ENCODE measurements at regions not wholly inside any gene's neighbourhood (a gene's known extent, or its start where the extent isn't known, plus 50 kb on each side); places are given as distances from the start of the nearest gene placed in this dataset.

DNA sequence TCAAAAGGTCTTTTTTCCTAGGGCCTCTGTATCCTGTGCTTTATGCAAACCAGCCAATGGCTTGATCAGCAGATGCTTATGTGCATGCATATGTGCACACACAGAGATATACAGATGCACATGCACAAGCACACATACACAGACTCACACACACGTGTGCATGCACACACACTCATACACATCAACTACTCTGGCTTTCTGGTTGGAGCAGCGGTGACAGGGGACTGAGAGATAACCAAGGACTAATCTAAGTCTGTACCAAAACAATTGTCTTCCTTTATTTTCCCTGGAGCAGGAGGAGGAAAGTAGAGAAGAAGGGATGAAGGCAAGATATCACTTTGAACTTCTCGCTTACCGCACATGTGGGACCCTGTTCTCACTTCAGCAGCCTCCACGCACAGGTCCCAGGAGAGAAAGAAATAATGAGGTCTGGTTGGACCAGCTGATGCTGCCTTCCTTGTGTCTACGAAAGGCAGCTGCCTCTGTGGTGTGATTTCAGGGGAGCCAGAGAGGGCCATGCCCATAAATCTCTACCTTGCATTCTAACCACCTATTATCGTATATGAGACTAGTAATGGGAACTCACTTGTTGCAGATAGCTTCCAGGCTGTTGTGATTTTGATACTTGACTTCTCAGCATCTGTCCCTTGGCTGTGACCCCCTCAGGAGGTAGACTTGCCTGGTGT, 338.0 kb downstream of the EN1 start:
- no peak for DNase-seq

DNA sequence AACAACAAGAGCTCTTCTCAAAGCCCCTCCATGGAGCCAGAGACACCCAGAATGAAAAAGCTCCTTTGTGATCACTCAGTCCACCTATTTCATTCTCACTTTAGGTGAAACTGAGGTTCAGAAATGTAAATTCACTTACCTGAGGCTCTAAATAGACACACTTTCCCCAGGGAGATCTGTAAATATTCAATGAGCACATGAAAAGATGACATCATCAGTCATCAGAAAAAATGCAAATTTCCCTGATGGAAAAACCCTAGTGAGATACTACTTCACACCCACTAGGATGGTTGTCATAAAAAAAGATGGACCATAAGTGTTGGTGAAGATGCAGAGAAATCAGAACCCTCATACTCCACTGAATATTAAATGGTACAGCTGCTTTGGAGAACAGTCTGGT, 339.2 kb downstream of the EN1 start:
- DNase-seq: no peak

DNA sequence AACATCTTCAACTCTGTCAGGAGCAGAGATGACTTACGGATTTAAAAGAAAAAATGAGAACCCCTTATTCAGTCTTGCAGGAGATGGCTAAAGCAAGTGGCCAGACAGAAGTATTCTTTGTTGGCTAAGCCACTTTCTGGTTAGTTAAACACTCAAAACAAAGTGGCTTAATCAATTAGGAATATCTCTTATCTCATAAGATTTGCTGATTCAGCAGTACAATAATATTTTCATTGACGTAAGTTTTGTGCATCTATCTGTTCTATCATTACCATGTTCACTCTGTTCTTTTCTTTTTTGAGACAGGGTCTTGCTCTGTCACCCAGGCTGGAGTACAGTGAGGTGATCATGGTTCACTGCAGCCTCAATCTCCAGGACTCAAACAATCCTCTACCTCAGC, 342.0 kb downstream of the EN1 start:
- no peak for DNase-seq

DNA sequence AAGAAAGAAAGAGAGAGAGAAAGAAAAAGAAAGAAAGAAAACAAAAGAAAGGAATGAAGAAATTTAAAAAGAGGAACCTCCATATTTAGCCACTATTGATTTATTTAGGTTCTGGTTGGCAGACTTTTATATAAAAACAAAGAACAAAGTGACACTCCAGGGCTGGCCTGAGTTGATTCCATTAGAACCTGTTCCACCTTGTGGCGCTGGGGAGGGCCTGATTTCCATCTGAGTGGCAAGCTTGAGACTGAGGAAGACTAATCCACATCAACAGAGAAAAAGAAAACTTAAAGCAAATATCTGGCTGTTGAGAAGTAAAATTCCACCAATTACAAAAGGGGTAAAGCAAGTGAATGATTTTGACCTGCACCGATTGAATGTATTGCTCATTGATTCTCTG, 345.3 kb downstream of the EN1 start:
- DNase-seq: no peak

GRCh38 chr2:118498943-118499342, 348.5 kb downstream of the EN1 start:
- DNase-seq: no peak

DNA sequence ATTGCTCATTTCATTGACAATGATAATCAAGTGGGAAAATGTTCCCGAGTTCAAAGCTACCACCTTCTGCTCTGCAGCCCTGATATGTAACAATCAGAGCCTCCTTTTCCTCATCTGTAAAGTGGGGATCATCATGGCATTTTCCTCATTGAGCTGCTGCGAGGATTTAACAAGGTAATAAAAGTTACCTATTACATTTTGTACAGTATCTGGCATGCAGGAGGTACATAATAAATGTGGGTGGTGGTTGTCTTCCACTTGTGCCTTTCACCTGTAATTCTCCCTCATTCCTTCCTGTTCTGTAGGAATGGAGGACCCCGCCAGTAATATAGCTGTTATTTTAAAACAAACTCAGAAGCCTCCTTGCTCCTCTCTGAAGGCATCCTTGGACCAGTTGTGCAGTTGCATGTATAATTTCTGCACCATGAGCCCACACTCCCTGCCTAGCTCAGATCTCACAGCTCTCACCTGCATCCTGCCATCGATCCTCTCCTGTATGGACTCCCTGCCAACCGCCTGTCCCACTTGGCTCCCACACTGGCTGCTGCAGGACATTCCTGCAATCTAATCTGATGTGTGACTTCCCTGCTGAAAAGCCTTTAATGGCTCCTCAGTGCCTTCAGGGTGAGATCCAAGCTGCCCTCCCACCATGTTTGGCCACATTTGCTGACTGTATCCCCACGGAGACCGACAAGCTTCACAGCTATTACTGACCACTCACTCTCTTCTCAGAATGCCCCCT, 350.4 kb downstream of the EN1 start:
- DNase-seq: no peak

DNA sequence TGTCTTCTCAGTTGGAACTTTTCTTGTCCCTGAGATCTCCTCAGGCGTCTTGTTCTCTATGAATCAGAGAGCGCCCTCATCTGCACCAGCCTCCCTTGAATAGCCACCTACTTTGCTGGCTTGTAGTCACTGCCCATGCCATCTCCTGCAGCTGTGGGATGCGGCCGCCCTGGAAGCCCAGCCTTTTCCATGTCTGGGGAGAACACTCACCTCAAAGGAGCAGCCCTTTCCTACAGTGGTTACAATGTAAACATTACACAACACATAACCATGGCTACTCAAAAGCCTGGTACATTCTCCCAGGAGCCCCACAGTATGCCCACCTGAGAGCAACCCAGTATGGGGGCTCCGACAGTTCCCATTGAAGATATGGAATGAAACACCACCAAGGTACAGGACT, 351.0 kb downstream of the EN1 start:
- no peak for DNase-seq

DNA sequence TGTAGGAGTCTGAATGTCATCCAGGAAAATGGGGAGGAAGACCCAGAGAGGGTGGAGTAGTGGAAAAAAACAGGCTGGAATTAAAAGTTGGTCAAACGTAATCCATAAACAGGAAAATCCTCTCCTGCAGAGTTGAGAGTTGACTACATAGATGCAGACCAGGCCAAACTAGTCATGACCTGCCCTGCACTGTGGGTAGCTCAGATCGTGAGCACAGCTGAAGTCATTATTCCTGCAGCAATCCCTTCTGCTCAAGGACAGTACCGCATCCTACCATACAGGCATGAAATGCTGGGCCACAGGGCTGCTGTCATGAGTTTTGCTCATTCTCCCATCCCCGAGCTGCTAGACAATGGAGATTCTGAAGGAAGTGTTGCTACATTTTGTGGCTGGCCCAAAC, 352.2 kb downstream of the EN1 start:
- no peak for DNase-seq

- no peak for DNase-seq
These were observed 354.2 kb downstream of the EN1 start for GRCh38 chr2:118493213-118493612.

DNA sequence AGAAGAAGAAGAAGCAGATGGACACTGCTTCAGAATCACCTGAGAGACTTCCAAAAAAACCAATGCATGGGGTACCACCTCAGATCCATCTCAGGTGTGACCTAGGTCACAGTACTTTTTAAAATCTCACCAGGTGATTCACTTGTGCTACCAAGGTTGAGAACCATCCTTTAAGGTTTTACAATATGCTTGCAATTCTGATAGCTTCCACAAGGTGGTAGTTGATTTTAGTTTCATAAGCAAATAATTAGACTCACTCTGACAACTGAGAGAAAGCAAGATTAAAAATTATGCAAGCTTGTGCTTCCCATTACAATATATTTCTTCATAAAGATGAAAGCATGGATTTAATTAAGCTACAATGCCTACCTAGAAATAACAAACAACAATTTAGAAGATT, 355.1 kb downstream of the EN1 start:
- no peak for DNase-seq

GRCh38 chr2:118490330-118490729, 357.1 kb downstream of the EN1 start:
- peak; percentile 14 for DNase-seq

DNA sequence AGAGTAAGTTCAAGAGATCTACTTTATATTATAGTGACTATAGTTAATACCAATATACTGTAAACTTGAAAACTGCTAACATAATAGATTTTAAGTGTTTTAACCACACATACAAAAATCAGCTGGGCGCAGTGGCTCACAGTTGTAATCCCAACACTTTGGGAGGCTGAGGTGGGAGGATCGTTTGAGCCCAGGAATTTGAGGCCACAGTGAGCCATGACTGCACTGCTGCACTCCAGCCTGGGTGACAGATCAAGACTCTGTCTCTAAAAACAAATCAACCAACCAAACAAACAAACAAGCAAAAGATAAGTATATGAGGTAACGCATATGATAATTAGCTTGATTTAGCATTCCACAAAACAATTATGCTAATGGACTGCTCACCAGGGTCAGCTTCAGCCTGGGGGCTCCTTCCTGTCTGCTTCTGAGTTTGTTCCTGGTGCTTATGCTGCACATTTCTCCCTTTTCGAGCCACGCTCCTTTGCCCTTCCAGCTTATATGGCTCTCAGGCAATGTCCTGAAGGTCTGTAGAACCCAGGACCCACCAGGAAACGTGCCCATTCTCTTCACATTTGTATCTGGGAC, 357.6 kb downstream of the EN1 start:
- DNase-seq: no peak

- DNase-seq: peak; percentile 48
These were observed 366.1 kb downstream of the EN1 start for GRCh38 chr2:118481299-118481698.

GRCh38 chr2:118479020-118479419, 368.4 kb downstream of the EN1 start:
- DNase-seq: no peak

- DNase-seq: no peak
These were observed 370.2 kb downstream of the EN1 start for GRCh38 chr2:118477111-118477862.

DNA sequence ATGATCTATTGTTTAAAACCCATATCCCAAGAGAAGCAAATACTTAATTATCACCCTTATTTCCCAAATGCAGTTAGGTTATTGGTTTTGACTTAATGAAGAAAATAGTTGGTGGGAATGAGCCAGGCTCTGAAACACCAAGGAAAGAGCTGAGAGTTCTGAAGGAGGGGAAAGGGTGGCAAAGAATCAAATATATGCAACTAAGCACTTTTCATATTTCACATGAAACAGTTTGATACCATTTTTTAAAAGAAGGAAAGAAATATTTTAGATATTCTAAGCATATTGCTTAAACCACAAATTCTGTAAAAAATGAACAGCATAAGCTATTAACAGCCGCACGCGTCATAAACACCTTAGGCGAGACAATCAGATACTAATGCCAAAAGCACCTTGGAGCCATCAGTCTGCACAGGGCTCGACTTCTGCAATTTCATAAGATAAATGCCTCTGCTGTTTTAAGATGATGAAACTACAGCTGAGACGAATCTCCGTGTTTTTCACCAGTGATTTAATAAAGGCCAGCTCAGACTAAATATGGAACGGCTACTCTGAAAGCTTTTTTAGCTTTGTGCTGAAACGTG, 371.7 kb downstream of the EN1 start:
- no peak for DNase-seq

- DNase-seq: no peak
These were observed 372.9 kb downstream of the EN1 start for GRCh38 chr2:118474541-118474920.

DNA sequence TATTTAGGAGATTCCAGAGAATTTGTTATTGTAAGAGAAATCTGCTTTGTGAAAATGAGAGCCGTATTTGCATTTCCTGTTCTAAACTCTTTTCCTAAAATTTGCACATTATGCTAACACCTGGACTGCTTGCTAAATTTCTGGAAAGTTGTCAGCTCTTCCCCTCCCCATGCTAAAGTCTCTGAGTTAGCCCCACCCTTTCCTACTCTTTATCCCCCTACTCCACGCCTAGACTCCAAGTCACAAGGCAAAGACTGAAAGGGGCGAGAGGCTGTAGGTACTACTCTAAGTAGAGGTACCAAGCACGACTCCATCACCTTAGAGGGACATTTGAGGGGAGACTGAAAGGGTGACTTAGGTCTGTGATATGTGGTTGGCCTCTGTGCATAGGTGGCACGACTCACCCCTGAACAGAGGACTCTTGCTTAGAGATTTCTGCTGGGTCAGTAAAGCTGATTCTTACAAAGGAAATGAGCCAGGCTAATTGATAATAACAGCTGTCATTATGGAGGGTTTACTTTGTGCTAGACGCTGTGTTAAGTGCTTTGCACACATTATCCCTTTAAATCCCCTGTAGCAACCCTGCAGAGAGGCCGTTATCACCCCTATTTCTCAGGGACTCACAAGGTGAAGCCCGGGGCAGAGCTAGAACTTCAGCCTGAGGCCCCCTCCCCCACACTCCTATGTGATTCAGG, 373.5 kb downstream of the EN1 start:
- no peak for DNase-seq

DNA sequence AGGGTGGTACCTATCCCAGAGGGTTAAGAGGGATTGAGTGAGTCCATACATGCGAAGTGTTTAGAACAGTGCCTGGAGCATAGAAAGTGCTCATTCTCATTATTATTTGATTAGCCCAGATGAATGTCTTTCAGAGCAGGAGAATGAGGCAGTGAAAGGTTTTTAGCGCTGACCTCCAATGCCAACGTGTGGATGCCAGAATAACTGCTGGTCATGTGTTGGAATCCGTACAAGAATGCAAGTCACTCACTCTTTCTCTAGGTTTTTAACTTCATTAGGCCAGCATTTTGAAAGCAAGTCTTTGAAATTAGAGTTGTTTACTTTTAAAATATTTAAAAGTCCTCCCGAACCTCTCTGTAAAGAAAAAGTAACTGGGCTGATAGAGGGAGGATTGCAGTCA, 374.2 kb downstream of the EN1 start:
- no peak for DNase-seq

DNA sequence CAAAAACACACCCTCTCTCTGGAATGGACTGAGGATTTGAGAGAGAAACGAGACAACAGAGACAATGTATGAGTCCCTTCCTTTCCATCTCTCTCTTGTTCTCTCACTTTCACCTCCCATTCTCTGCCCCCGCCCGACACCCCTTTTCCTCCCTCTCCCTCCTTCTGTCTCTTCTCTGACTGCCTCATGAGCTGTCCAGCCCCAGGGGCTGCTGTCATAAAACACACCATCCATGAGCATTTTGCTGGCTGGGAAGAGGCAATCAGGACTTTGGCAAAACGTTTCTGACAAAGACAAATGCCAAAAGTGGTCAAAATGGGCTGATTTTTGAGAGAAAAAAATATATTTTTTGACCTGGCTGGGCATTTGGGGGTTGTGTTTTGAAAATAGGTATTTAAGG, 377.2 kb downstream of the EN1 start:
- no peak for DNase-seq

- DNase-seq: no peak
These were observed 378.3 kb downstream of the EN1 start for GRCh38 chr2:118469103-118469502.

GRCh38 chr2:118464546-118465265, 376.4 kb downstream of the INSIG2 start:
- DNase-seq: no peak
